D721Med (cell line): ENCODE measurements at regions not wholly inside any gene's neighbourhood (a gene's known extent, or its start where the extent isn't known, plus 50 kb on each side); places are given as distances from the start of the nearest gene placed in this dataset.

Source experiments
- DNase-seq: peaks from one replicate; pipeline ENCODE4 v3.0.0; 2011; ENCODE audit warnings: low spot score; ENCODE audit not compliant: insufficient read length
- FAIRE-seq: peaks from 2 replicates; lab custom pipeline; 2011; peaks lifted over from hg19 to GRCh38; lab: Jason Lieb, UNC
- TF ChIP-seq, protein P1 (sequence below): IDR thresholded peaks from 2 replicates; pipeline ENCODE4 v1.5.1; 2012; ENCODE audit warnings: mild to moderate bottlenecking, control low read depth; ENCODE audit not compliant: insufficient read depth; ENCODE audit errors: missing control alignments

DNA sequence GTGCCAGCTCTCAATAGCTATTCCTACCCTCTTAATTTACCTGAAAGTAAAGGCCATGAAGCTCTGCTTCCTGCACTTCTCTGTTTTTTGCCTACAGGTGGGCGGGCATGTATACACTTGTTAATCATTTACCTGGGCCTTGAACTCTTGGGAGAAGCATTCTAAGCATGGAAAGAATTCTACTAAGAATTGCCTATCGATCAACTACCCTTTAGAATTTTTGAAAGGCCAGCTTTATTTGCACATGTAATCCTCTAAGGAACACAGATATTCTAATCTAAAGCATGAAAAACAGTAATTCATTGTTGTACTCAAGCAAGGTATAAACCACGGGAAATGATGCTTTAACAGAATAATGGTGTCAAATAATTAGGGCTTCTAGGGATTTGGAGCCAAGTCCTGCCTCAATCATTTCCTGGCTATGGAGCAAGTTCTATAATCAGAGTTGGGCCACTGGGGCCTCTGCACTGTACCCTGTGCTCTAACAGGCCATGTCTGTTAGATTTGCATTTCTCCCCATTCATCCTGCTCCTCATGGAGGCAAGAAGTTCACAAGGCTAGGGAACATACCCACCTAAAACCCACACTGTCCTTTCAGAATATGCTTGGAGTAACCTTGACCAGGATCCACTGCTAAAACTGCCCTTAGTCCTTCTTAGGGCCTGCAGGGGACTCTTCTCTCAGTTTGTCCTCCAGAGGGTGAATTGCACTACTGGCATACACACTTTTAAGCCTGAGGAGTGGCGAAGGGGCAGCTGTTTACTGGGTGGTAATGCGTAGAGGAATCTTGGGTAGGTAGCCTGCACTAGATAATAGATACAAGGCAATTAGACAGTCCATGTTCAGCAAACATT, 276.4 kb upstream of the JAG1 start:
- FAIRE-seq, result no peak
- TF ChIP-seq, protein P1, sequence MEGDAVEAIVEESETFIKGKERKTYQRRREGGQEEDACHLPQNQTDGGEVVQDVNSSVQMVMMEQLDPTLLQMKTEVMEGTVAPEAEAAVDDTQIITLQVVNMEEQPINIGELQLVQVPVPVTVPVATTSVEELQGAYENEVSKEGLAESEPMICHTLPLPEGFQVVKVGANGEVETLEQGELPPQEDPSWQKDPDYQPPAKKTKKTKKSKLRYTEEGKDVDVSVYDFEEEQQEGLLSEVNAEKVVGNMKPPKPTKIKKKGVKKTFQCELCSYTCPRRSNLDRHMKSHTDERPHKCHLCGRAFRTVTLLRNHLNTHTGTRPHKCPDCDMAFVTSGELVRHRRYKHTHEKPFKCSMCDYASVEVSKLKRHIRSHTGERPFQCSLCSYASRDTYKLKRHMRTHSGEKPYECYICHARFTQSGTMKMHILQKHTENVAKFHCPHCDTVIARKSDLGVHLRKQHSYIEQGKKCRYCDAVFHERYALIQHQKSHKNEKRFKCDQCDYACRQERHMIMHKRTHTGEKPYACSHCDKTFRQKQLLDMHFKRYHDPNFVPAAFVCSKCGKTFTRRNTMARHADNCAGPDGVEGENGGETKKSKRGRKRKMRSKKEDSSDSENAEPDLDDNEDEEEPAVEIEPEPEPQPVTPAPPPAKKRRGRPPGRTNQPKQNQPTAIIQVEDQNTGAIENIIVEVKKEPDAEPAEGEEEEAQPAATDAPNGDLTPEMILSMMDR, result no peak
- no peak for DNase-seq

GRCh38 chr20:10951216-10951615, 277.4 kb upstream of the JAG1 start:
- TF ChIP-seq, protein P1, result no peak
- no peak for DNase-seq
- no peak for FAIRE-seq

DNA sequence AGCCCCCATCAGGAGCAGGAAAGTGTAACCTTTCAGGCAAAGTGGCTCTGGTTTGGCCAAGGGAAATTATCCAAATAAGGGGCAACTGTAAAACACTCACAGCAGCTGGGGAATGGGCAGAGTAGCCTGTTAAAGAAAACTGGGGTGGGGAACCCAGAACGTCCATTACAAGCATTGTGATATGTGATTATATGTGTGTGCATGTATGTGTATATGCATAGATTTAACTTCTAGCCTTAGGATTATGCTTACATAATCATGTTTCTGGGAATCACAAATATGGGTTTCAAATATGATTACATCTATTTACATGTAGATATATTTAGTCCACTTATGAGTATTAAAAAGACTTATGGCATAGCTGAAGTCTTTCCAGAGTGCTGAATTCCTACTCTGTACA, 278.1 kb upstream of the JAG1 start:
- FAIRE-seq, result no peak
- DNase-seq, result no peak
- TF ChIP-seq, protein P1, result no peak

GRCh38 chr20:10953437-10953836, 279.6 kb upstream of the JAG1 start:
- no peak for DNase-seq
- TF ChIP-seq, protein P1, result no peak
- FAIRE-seq, result no peak

GRCh38 chr20:10954137-10954840, 280.5 kb upstream of the JAG1 start:
- no peak for DNase-seq
- FAIRE-seq, result no peak
- TF ChIP-seq, protein P1, result no peak

GRCh38 chr20:10954908-10955580, 281.2 kb upstream of the JAG1 start:
- DNase-seq, result no peak

More at GRCh38 chr20:10954908-10955580, 281.2 kb upstream of the JAG1 start:
- no peak for FAIRE-seq
- TF ChIP-seq, protein P1, result no peak
